ENCODE measurements at regions not wholly inside any gene's neighbourhood (a gene's known extent, or its start where the extent isn't known, plus 50 kb on each side); places are given as distances from the start of the nearest gene placed in this dataset.

- 78 to 82% (median 81%) methylated on average over 2 of the region's 2 CpGs for WGBS, 3 donors
- Histone ChIP-seq H3K9me3 (no peaks in the 10 kb centered on the region), H3K27me3 (peaks cover 4% of the 10 kb centered on the region), H3K4me1 (ENCODE audit: insufficient read depth) (no peaks in the 10 kb centered on the region), H3K27ac (no peak overlapping the region), H3K4me3 (no peak overlapping the region), H3K36me3 (no peaks in the 10 kb centered on the region)
- no peak for TF ChIP-seq EP300 (IDR thresholded peaks at IDR 0.05)
- TF ChIP-seq CTCF (IDR thresholded peaks at IDR 0.05), result no peak
- no peak for TF ChIP-seq POLR2A (IDR thresholded peaks at IDR 0.05)
- intact Hi-C loops (cut with DNase I), result no loop called here
- no peak for DNase-seq
Observed at GRCh38 chr6:14266266-14266665, 148.7 kb downstream of the CD83 start.

GRCh38 chr6:14267885-14268660 is 150.5 kb downstream of the CD83 start:
- no peaks in the 10 kb centered on the region for H3K36me3 ChIP-seq
- intact Hi-C loops (cut with DNase I), result no loop called here
- TF ChIP-seq CTCF (IDR thresholded peaks at IDR 0.05) (no peak), POLR2A (IDR thresholded peaks at IDR 0.05) (no peak), EP300 (IDR thresholded peaks at IDR 0.05) (no peak)
- no peak overlapping the region for H3K4me3 ChIP-seq
- peaks cover 4% of the 10 kb centered on the region for H3K27me3 ChIP-seq
- no peaks in the 10 kb centered on the region for H3K9me3 ChIP-seq
- 90 to 95% (median 92%) methylated on average over 9 of the region's 9 CpGs for WGBS, 3 donors
- no peak overlapping the region for H3K27ac ChIP-seq
- DNase-seq, result no peak
- H3K4me1 ChIP-seq (ENCODE audit: insufficient read depth), result no peaks in the 10 kb centered on the region

- no peaks in the 10 kb centered on the region for H3K27me3 ChIP-seq
- no peak for DNase-seq
- H3K27ac ChIP-seq, result no peak overlapping the region
- 87 to 89% (median 87%) methylated on average over 2 of the region's 2 CpGs for whole genome bisulfite sequencing, 3 donors
- H3K9me3 ChIP-seq, result no peaks in the 10 kb centered on the region
- intact Hi-C loops (cut with DNase I), result no loop called here
- TF ChIP-seq EP300 (IDR thresholded peaks at IDR 0.05) (no peak), CTCF (IDR thresholded peaks at IDR 0.05) (no peak), POLR2A (IDR thresholded peaks at IDR 0.05) (no peak)
- no peak overlapping the region for H3K4me3 ChIP-seq
- H3K36me3 ChIP-seq, result no peaks in the 10 kb centered on the region
- peaks cover 2% of the 10 kb centered on the region for H3K4me1 ChIP-seq (ENCODE audit: insufficient read depth)
Observed at GRCh38 chr6:14269436-14269835, 151.9 kb downstream of the CD83 start.

GRCh38 chr6:14270142-14270893 is 152.7 kb downstream of the CD83 start:
- H3K4me1 ChIP-seq (ENCODE audit: insufficient read depth), result peaks cover 10% of the 10 kb centered on the region
- no peaks in the 10 kb centered on the region for H3K36me3 ChIP-seq
- H3K27me3 ChIP-seq, result no peaks in the 10 kb centered on the region
- H3K27ac ChIP-seq, result no peak overlapping the region
- TF ChIP-seq EP300 (IDR thresholded peaks at IDR 0.05), result no peak
- TF ChIP-seq CTCF (IDR thresholded peaks at IDR 0.05), result no peak
- no peak for TF ChIP-seq POLR2A (IDR thresholded peaks at IDR 0.05)
- WGBS, 3 donors, result 88 to 97% (median 96%) methylated on average over 5 of the region's 5 CpGs
- intact Hi-C loops (cut with DNase I), result no loop called here
- no peak for DNase-seq
- H3K9me3 ChIP-seq, result no peaks in the 10 kb centered on the region
- no peak overlapping the region for H3K4me3 ChIP-seq
